ENCODE measurements at regions not wholly inside any gene's neighbourhood (a gene's known extent, or its start where the extent isn't known, plus 50 kb on each side); places are given as distances from the start of the nearest gene placed in this dataset.
"Not testable (repeated sequence)": the region's sequence is repeated elsewhere in the genome, so short reads cannot be mapped to it uniquely, and the experiment has no call there.

DNA sequence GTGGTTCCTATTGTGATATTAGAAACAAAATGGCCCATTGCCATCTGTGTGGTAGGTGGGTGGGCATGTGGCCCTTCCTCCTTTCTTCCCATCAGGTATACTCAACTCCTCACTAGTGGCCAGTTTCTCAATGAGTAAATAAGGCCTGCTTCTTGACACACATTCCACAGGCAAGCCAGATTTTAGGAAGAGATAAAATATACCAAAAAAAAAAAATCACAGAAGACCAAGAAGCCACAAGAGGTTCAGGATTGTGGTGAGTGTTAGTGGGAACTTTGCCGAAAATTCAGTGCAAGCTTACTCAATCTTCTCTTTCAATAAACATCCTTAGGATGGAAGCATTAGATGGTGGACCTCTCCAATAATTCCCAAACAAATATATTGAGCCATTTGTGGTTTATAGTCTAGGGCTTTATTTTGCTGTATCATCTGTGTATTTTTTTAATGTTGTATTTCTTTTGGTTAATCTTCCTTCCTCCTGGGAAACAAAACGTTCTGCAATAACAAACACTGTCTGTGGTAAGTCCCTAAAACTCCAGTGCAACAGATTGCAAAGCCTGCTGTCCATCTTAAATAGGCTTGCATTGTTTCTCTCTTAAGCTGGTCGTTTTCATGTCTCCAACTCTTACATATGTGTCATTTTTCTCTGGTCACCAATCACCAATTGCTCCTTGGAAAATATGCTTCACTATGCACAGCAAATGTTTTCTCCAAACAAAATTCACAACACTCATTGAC lies 289.9 kb upstream of the KITLG start:
- DNase-seq: no peak

GRCh38 chr12:88868050-88868449 lies 287.8 kb upstream of the KITLG start:
- no peak for DNase-seq

- no peak for DNase-seq
Measured at GRCh38 chr12:88867510-88867909, 287.2 kb upstream of the KITLG start.

DNA sequence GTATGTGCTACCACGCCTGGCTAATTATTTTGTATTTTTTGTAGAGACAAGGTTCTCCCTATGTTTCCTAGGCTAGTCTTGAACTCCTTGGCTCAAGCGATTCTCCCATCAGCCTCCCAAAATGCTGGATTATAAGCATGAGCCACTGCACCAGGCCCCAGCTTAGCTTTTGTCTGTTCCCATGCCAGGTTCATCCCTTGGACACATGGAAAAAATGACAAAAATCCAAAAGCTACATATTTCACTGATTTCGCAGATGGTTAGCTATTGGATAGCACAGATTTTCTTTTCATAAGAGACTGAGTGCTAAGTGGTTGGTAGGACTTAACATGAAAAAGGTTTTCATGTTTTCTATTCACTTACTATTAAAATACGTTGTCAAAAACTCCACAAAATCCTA lies 286.6 kb upstream of the KITLG start:
- DNase-seq: no peak

DNA sequence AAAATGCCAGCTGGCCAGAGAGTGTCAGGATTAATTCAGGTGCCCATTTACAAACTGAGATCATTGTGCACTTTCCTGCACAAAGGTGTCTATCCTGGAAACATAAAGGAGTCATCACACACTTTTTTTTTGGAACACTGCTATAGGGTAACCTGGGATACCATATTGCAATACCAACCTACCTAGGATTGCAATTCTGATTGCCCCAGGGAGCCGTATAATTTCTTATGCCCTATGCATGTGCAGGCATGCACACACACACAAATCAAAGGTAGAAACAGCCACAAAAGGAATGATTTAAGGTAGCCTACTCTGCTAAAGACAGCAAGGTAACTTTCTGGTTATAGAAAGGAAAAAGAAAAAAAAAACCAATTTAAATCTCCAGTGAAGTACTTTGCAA lies 285.3 kb upstream of the KITLG start:
- no peak for DNase-seq

DNA sequence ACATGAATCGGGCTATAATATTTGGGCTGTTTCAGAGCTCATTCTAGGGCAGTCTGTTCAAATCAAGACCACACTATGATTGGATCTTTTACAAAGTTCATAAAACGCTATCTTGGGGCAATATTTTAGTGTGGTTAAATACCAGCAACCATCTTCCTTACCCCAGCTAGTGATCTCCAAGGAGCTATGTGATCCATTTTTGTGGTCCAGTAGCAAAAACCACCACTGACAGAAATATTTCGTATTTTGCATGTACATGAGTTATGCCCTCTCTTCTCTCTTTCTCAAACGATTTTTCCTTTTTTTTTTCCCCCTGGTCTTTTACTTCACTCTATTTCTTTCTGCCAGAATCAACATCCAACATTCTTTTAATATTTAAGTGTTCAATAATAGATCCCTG lies 280.6 kb upstream of the KITLG start:
- no peak for DNase-seq

DNA sequence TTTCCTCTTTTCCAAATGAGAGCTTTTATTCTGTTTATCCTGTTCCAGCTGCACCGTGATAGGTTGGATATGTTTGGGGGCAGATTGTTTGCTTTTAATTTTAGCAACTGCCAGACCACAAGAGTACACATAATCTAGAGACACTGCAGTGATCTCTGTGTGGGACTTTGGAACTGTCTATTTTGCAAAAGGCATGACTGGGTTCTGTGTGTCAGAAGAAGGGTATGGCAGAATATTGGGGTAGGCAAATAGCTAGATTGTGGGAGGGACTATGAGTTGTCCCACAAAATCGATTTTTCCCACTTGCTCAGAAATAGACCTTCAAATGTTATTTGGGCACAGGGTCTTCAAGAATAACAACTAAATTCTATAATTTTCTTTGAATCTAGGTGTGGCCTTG lies 275.9 kb upstream of the KITLG start:
- DNase-seq: no peak

- no peak for DNase-seq
Measured at GRCh38 chr12:88855301-88855700, 275.0 kb upstream of the KITLG start.

DNA sequence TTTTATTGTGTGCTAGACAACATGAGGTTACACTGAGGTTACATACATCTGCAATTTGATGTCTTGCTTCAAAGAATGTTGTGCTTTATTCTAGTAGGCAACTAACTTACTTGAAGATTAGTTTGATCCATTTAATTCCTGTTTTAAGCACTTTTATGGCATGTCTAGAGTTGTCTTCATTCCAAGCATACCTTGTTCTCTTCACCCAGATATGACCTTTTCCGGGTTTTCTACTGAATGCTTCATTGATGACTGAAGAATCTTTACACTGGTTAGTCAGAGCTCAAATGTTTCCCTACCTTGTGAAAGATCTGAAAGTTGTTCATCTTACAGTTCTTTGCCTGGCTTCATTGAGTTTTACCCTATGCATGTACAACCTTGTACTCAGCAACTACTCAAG lies 274.0 kb upstream of the KITLG start:
- DNase-seq: no peak

DNA sequence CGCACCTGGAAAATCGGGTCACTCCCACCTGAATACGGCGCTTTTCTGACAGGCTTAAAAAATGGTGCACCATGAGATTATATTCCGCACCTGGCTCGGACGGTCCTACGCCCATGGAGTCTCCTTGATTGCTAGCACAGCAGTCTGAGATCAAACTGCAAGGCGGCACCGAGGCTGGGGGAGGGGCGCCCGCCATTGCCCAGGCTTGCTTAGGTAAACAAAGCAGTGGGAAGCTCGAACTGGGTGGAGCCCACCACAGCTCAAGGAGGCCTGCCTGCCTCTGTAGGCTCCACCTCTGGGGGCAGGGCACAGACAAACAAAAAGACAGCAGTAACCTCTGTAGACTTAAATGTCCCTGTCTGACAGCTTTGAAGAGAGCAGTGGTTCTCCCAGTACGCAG lies 267.0 kb upstream of the KITLG start:
- DNase-seq: not testable (repeated sequence)

- no peak for DNase-seq
Measured at GRCh38 chr12:88844426-88844825, 264.2 kb upstream of the KITLG start.

DNA sequence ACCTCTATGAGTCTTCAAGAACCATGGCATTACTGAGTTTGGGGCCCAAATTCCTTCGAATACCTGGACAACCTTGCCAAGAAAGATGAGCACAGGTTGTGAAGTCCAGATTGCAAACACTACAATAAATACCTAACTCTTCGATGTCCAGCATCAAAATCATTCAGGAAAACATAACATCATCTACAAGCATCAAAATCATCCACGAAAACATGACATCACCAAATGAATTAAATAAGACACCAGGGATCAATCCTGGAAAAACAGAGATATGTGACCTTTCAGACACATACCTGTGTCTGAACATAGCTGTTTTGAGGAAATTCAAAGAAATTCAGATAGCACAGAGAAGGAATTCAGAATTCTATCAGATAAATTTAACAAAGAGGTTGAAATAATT lies 262.0 kb upstream of the KITLG start:
- no peak for DNase-seq

- DNase-seq: no peak
Measured at GRCh38 chr12:88839486-88839885, 259.2 kb upstream of the KITLG start.

DNA sequence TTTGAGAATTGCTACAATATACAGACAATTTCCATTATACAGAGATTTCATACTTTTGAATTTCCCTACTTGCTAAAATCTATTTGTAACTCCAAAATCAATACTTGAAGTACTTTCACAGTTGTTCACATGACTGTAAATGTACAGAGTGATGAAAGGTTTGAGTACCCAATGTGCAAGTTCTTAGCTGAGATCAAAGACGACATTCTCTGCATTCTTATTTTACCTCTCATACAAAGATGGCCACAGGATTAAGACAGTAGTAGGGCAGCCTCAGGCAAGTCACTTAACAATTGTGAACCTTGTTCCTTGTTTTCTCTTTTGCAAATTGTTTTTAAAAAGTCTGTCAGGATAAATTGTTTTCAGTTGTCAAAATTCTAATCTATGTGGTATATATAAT lies 255.9 kb upstream of the KITLG start:
- no peak for DNase-seq

- no peak for DNase-seq
Measured at GRCh38 chr12:88834226-88834625, 254.0 kb upstream of the KITLG start.

DNA sequence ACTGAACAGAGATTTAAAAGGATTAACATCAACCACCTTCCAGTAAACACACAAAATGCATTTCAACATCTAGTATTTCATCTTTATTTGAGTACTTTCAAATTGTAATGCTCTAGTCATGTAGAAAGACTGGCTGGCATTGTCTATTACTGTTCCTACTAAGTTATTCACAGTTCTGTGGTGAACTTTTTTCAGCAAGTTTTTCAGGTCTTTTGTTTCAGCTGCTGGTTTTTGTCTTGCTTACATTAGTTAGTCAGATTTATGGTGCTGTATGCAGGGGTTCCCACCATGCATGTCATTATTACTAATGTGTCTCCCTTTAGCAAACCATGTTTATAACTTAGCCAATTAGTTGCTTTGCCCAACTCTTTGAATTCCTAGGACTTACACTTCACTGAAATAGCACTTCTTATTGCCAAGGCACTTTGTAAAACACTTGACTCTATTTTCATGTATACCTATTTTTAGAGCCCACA lies 253.4 kb upstream of the KITLG start:
- DNase-seq: no peak

DNA sequence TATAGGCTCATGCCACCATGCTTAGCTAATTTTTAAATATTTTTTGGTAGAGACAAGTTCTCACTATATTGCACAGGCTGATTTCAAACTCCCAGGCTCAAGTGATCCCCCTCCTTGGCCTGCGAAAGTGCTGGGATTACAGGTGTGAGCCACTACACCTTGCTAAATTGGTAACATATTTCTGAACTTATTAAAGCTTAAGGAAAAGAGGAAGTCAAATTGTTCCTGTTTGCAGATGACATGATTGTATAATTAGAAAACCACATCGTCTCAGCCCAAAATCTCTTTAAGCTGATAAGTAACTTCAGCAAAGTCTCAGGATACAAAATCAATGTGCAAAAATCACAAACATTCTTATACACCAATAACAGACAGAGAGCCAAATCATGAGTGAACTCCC lies 248.3 kb upstream of the KITLG start:
- not testable (repeated sequence) for DNase-seq

DNA sequence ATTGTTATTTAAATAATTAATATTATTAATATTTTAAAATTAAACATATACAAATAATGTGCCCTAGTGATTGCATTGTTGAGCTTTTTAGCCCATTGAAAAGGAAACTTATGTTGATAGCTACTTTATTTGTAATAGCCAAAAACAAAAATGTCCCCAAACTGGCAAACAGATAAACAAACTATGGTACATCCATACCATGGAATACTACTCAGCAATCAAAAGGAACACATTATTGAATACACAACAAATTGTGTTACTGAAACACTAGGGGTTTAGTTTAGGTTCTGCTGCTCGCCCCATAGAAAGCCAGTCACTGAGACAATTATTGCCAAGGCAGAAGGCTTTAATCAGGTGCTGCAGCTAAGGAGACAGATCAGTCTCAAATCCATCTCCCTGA lies 239.7 kb upstream of the KITLG start:
- no peak for DNase-seq

GRCh38 chr12:88816201-88816600 lies 235.9 kb upstream of the KITLG start:
- DNase-seq: no peak

DNA sequence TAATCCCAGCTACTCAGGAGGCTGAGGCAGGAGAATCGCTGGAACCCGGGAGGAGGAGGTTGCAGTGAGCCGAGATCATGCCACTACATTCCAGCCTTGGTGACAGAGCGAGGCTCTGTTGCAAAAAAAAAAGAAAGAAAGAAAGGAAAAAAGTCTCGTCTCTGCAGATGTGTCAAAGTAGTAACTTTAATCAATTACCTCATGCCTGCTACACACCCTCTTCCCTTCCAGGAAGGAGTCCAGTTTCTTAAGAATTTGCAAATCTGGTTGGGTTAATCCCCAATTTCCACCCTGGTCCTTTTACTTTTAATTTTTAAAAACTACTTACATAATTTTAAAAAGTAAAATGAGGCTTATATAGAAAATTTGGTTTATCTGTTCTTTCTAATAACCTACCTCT lies 234.5 kb upstream of the KITLG start:
- no peak for DNase-seq

- no peak for DNase-seq
Measured at GRCh38 chr12:88812610-88813009, 232.3 kb upstream of the KITLG start.

DNA sequence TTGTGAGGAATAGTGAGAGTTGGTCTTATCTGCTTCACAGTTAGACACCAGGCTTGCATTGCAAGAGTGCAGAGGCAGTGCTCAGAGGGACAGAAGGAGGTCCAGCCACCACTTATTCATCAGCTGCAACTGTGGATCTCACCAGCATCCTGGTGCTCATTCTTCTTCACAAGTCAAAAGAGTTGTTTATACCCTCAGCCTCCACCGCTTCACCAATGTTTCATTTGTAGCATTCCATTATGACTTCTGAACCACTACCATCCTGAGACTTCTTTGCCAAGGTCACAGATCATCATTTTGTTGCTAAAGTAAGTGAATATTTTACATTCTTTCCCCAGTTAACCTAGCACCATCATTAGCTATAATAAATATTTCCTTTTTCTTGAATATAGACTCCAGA lies 230.5 kb upstream of the KITLG start:
- DNase-seq: no peak

DNA sequence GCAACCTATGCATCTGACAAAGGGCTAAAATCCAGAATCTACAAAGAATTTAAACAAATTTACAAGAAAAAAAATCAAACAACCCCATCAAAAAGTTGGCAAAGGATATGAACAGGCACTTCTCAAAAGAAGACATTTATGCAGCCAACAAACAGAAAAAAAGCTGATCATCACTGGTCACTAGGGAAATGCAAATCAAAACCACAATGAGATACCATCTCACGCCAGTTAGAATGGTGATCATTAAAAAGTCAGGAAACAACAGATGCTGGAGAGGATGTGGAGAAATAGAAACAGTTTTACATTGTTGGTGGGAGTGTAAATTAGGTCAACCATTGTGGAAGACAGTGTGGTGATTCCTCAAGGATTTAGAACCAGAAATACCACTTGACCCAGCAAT lies 229.6 kb upstream of the KITLG start:
- not testable (repeated sequence) for DNase-seq

DNA sequence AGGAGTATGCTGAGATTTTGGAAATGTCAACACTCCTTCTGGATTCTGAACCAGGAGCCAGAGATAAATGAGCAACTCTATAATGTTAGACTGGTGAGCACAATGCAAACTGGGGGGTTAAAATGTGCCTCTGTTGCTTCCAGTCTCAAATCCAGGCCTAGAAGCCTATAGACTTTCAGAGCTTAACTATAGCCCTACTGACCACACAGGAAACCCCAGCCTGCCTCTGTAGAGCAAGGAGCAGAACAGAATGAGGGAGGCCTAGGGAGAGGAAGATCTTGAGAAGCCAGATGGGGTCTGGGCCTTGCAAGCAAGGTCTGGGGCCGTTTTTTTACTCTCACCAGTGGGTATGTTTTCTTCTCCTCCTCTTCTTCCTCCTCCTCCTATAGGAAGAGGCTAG lies 225.4 kb upstream of the KITLG start:
- DNase-seq: no peak

GRCh38 chr12:88805286-88805685 lies 225.0 kb upstream of the KITLG start:
- no peak for DNase-seq

Data from stimulated activated CD4-positive, alpha-beta T cell treated with anti-CD3 and anti-CD28 coated beads, Interleukin-2, amount 100 ng/mL, for 24 hours (primary cell).